OCI-M1 (cell line): ENCODE measurements at regions not wholly inside any gene's neighbourhood (a gene's known extent, or its start where the extent isn't known, plus 50 kb on each side); places are given as distances from the start of the nearest gene placed in this dataset.

ENCODE experiments used
- DNase-seq: peaks from one replicate; lab custom pipeline; 2025; lab: John Stamatoyannopoulos, UW

DNA sequence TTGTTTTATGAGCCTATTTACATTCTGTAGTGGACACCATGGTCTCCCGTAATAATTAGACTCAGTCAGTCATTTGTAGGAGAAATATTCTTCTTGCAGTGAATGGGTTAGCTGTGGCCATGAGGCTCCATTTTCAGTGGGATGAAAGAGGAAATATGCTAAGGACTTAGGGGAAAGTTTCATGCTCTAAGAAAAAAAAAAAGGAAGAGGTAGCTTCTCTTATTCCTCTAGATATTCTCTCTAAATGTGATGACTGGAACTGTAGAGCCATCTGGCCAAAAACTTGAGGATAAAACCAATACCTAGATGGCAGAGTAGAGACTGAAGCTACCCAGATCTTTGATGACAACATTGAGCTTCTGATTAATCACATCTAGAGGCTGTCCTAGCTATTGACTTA lies 75.8 kb upstream of the SESN3 start:
- DNase-seq = no peak

DNA sequence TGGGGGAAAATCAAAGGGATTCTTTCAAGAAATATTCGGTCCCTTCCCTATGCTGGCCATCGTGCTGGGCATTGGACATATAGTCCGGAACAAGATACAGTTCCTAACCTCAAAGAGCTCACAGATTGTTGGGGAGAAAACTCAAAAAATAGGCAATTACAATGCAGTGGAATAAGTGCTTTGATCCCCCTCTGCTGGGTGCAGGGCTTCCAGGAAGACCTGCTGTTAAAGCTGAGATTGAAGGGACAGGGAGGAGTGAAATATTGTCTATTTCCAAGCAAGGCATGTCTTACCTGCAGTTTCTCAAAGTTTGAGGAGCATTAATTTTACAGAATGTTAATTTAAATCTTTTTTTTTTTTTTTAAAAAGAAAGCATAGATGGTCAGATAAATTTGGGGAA lies 75.1 kb upstream of the SESN3 start:
- no peak for DNase-seq

DNA sequence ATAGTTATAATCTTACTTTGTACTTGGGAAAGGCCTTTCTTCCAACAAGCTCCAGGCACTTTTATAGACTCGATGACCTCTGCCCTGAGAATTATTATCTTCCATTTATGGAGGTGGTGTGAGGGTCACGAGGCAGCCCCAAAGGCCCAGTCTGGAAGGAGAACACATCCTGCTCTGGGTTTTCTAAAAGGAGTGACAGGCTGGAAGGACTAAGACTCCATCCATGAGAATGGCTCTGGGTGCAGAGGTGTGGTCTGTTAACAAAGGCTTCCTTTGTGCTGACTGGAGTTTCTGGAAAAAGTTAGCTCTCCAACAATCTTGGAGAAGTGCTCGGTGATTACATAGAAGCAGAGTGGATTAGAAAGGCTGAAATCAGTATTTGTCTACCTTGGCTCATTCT lies 74.7 kb upstream of the SESN3 start:
- no peak for DNase-seq

DNA sequence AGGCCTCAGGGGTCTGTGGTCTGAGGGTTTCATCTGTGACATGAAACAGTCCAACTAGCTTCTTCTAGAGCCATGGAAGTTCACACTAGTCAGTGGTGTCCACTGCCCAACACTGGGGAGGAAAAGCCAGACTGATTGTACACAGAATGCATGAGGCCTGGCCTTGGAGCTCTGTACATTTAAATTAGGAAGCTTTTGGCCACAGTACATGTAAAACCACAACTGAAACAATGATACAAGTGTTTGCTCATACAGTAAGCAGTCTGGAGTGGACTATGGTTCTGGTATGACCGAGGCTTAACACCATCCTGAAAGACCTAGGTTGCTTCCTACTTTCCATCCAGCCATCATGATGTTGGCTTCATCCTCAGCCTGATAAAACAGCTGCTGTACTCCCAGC lies 73.8 kb upstream of the SESN3 start:
- no peak for DNase-seq

DNA sequence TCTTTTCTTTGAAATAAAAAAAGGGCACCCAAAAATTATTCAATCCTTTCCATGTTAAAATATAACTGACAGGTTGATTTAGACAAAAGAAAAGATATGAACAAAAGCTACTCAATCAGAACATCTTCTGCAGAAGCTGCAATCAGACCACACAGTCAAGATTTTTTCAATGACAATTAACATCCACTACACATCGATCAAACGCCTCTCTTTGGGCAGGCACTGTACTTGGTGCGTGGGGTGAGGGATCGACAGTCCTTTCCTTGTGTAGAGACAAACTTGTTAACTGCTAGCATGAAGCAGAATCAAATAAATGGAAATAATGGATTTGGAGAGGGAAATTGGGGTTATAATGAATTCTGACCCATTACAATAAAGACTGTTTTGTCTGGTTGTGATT lies 71.2 kb upstream of the SESN3 start:
- DNase-seq = no peak

DNA sequence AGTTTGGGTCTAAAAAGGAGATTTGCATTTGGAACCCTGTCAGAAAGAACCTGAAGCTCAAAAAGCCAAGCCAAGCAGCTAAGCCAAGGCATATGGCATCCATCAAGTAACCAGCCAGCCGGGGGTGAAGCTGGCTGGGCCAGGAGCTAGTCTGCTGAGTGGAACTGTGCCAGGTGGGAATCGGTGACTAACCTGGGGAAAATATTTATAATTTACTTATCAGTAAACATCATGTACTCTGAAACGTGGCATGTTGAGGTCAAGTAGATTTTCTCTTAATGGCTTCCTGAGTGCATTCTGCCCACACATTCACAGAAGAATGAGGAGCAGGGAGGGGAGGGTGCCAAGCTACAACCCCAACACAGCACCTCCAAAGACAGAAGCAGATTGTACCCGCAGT lies 70.5 kb upstream of the SESN3 start:
- no peak for DNase-seq

DNA sequence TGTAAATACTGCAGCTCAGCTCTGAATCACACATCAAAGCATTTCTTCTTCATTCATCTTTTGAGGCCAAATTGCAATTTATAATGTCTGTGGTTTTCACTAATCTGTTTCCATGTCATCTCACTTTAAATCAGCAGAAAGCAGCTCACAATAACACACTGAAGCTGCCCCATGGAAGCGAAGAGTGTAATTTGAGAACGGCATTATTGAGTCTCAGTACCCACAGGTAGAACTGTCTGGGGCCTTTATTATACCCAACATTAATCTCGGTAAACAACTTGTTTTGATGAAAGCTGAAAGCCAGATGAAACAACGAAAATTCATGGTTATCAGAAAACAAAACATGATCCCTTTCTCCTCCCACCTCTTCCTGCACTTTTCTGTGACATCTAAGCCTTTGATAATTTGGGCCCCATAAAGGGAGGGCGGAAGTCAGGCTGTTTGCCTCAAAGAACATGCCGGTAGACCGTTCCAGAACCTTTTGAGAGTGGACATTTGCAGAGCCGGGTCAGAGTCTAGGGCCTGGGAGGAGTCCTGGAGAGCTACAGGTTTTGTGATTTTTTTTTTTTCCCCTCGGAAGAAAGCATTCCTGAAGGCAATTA lies 68.2 kb upstream of the SESN3 start:
- DNase-seq = no peak

DNA sequence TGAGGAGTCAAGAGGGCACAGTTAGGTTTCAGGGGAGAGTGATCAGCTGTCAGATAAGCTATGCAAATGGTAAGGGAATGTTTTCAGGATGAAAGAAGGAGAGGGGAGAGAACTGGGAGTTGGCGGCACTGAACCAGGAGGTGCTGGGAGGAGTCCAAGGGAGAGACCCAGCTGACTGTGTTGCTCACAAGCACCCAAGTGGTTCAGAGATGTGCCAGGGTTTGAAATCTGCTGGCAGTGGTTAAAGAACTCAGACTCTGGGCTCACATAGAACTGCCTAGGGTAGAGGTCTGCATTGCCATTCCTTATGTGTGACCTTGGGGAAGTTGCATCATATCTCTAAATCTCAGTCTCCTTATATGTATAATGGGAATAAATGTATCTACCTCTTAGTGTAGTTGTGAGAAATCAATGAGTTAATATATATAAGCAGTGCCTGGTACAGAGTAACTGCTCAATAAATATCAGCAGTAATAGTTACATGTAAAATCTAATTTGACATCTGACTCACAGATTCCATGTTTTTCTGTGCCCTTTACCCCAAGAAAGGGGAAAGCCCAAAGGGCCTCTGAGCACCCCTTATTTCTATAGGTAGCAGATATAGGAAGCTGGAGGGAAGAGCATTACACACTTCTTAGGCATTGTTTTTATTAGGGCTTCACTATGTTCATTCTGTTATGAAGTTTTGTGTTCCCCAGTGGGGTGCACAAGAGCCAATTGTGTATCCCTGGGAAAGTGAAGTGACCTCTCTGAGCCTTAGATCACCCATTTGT lies 66.9 kb upstream of the SESN3 start:
- DNase-seq = no peak

DNA sequence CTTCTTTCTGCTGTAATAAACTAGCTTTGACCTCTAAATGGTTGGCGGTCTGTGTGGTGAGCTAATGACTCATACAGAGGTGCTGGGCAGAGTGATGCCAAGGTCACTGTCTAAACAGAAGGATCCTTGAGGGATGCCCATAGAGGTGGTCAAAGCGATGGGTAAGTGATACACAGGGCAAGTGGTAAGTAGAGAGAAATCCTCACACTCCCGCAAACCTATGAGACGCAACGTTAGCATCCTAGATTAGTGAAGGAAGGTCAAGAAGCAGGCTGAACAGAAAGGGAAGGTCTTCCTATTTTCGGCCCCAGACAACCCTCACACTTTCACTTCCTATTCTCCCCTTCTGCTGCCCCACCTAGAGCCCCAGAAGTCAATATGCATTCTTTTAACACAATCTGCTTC lies 65.6 kb upstream of the SESN3 start:
- no peak for DNase-seq

DNA sequence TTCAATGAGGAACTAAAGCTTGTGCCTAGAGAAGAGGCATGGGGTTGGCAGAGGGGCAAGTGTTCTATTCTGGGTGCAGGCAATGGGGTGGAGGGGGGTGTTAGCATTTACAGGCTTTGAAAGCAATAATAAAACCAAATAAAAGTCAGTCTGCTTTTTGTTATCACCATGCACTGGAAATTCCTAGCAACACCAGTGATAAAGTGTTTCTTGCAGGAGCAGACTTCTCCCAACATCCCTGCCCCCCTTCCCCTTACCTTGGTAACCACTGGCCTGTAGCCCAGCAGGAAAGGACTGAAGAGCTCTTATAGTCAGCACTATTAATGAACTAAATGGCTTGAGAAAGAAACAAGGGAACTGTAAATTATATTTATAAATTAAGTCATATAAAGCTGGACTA lies 65.2 kb upstream of the SESN3 start:
- no peak for DNase-seq

DNA sequence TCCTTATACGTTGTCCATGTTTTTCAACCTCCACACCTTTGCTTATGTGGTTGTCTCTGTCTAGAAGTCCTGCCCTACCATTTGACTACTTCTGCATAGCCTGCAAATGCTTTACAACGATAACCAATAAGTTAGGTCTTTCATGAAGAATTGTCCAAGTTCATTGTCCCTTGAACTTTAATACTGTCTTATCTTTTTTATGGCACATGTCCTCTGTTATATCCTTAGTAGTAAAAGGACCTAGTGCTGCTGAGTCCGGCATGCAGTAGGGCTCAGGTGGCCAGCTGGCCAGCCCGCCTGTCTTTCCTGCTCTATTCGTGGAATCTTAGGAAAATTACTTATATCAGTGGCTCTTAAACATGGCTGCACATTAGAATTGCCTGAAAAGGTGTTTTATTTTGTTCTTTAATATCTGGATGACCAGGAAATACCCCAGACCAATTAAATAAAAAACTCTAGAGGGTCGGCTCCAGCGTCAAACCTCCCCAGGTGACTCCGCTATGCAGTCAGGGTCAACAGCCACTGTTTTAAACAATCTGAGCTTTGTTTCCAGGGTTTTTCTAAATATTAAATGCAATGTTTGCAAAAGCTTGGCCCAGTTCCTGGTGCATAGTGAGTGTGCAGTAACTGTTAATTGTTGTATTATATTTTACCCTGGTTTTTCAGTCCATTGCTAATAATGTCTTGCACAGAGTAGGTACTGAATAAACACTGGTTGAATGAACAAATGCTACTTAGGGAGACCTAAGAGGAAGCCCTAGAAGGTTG lies 64.6 kb upstream of the SESN3 start:
- DNase-seq = no peak

DNA sequence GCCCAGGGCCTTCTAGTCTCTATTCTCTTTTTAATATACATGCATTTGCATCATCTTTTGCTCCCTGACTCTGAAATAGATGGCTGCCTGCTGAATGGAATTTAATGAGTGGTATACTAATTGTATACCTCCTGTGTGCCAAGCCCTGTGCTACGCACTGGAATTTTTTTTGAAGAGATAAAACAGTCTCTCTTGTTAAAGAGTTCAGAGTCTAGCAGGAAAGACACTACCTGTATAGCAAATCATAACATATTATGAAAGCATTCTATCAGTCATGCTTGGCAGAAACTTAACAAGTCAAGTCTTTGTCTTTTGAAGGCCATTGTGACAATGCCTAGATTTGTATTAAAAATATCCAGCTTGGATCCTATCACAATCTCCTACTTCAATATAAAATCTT lies 63.7 kb upstream of the SESN3 start:
- no peak for DNase-seq

DNA sequence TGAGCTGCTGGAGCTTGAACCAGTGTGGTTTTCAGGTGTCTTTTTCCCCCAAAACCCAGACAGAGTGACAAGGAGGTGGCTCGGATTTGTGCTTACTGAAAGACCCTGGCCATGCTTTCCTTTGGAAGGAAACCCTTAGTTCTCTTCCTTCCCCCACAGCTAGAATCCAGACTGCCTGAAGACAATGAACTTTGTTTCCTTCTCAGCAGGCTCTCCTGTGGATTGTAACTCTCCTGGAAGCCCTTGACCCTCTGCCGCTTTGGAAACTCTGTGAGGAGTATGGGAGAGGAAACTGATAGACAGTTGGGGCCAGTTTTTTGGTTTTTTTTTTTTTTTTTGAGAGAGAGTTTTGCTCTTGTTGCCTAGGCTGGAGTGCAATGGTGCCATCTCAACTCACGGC lies 62.1 kb upstream of the SESN3 start:
- no peak for DNase-seq

DNA sequence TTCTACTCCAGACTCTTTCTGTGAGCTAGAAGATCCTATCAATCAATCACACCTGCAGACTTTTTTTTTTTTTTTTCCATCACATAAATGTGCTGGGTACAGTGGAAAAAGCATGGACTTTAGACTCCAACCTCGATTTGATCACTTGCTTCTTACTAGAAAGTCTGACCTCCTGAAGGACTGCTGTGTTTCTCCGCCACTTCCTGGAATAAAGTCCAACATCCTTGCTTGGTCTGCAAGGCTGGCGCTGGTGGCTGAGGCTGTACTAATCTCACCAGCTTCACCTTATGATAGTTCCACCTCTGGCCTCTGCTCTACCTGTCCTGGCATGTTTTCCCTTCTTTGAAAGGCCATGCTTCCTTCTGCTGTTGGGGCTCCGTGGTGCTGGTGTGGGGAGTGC lies 60.9 kb upstream of the SESN3 start:
- no peak for DNase-seq

DNA sequence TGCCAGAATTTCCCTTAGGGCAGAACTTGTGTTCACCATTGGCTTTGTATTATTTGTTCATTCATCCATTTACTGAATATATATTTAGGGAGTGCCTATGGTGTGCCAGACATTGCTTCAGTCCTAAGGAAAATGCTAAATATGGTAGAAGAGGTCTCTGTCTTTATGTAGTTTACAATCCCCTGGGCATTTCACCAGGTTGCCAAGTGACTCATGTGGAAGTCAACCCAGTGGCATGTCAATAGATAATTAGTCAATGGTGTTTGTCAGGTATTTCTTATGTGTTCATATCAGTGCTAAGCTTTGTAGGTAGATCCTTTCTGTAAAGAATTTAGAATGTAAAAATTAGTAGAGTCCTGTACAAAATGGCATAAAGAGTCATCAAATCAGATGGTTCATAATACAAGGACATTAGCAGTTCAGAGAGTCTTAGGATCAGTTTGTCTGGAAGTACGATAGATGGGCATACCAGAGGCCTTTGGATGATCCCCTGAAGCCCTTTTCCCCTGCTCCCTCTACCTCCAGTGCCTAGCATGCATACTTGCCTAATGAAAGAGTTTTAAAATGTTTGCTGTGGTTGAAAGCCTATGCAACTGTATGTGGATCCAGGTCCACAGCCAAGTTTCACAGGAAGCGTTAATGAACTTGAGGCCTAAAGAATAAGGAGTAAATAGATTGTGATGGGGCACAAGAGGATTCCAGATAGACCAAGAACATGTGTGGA lies 58.5 kb upstream of the SESN3 start:
- DNase-seq = no peak

DNA sequence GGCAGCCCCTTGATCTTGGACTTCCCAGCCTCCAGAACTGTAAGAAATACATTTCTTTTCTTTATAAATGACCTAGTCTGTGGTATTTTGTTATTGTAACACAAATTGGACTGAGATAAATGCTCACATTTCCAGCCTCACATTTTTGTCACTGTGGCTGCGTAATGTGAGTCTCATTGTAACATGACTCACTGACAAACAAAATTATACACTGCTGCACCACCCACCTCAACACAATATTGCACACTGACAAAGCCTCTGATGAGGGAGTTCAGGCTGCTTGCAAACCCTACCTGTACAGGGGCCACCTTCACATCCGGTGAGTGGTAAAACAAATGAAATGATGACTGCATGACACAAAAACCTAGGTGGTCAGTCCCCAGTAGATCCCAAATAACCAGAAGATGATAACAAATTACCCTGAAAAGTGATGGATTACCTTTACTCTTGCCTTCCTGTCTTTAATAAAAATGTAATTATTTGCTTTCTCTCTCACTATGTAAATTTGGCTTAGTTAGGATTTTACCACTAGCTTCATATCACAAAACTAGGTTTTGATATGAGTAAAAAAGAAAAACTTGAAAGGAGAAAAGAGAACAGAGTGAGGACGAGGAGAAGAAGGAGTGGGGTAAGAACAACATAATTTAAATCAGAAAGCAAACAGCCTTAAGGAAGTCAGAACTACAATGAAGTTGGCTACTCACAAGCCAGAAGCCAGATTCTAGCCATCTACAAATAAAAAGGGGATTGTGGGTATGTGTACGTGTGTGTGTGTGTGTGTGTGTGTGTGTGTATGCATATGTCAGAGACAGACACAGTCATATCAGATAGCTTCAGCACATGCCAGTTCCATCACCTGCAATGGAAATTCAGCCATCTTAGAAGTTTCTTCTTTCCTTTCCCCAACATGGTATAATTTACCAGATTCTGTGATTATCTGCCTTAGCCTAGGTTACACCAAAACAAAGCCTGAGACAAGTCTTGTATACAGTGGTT lies 53.4 kb upstream of the SESN3 start:
- DNase-seq = no peak

DNA sequence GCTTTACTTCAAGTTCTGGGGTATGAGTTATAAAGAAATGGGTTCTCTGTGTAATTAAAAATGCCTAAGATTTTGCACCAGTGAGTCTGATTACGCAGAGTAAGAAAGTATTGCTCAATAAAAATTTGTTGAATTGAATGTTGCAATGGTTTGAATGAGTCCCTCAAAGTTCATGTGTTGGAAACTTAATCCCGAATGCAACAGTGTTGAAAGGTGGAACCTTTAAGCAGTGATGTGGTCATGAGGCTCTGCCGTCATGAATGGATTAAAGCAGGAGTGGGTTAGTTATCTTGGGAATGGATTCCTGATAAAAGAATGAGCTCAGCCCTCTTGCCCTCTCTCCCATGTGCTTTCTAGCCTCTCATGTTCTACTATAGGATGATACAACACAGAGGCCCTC lies 52.6 kb upstream of the SESN3 start:
- DNase-seq = peak; percentile 4

DNA sequence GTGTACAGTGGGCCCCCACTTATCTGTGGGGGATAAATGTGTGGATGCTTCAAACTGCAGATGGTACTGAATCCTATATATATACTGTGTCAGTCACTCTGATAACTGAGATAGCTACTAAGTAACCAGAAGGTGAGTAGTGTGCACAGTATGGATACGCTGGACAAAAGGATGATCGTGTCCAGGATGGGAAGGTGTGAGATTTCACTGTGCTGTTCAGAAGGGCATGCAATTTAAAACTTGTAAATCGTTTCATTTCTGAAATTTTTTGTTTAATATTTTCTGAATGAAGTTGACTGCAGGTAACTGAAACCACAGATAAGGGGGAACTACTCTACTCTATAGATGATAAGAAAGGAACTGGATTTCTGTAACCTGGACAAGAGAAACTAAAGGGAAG lies 52.1 kb upstream of the SESN3 start:
- DNase-seq = no peak

DNA sequence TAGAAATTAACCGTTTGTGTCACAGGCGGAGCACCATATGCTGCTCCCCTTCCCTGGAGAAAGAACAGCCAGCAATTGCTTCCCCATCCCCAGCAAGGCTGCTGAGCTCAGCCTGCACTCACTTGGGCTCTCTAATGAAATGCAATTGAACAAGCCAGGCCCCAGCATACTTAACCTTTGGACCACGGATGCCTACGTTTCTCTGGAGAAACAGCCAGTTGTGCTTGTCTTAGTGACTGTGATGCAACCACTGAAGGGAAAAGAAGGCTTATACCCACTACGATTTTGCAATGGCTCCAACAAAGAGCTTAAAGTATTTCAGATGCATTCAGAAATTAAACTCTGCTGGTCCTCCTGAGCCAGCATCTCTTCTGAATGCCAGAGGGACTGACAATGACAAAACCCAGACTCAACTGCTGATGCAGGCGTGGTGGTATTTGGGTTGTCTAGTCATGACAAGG lies 51.3 kb upstream of the SESN3 start:
- DNase-seq = no peak
